PC-9 (cell line): ENCODE measurements at regions not wholly inside any gene's neighbourhood (a gene's known extent, or its start where the extent isn't known, plus 50 kb on each side); places are given as distances from the start of the nearest gene placed in this dataset.

Source experiments
- CTCF ChIP-seq: fragments of 200-600 bp; sonication (generic); conservative IDR thresholded peaks from 2 replicates; pipeline ENCODE4 v1.6.1; 2017; ENCODE audit warnings: mixed run types, antibody characterized with exemption, mild to moderate bottlenecking, moderate library complexity
- EZH2 ChIP-seq: fragments of 200-600 bp; sonication (generic); IDR thresholded peaks from 2 replicates; pipeline ENCODE4 v1.8.0; 2017; ENCODE audit warnings: antibody characterized with exemption, low read depth

GRCh38 chr3:29176501-29176900 lies 104.4 kb upstream of the RBMS3 start:
- no peak for TF ChIP-seq CTCF
- no peak for TF ChIP-seq EZH2
